H1 (cell line): ENCODE measurements at regions not wholly inside any gene's neighbourhood (a gene's known extent, or its start where the extent isn't known, plus 50 kb on each side); places are given as distances from the start of the nearest gene placed in this dataset.

Source experiments
- CTCF ChIA-PET: fragments of 300-600 bp; sonication (Branson Sonifier 250); formaldehyde crosslinking; loops from one replicate; lab custom pipeline; 2021; ENCODE audit not compliant: partially characterized antibody; lab: Charles Lee
- POLR2A ChIA-PET: fragments of 300-600 bp; sonication (Branson Sonifier 250); formaldehyde crosslinking; loops from one replicate; lab custom pipeline; 2021; ENCODE audit warnings: inconsistent platforms; ENCODE audit not compliant: partially characterized antibody; lab: Charles Lee
- DNase-seq, 2 experiments: peaks; one replicate each; pipeline versions ENCODE4 v3.0.0 to v3.0.0-alpha.2; 2010 to 2022; ENCODE audit warnings: low spot score in 2 of 2, low read depth in 1 of 2, mixed read lengths in 1 of 2
- FAIRE-seq: peaks from 2 replicates; lab custom pipeline; 2011; peaks lifted over from hg19 to GRCh38; lab: Jason Lieb, UNC
- H2AFZ ChIP-seq: 2 replicates; pipeline ENCODE4 v1.8.1; 2012; ENCODE audit warnings: low read length, inconsistent platforms
- H2AK5ac ChIP-seq: 2 replicates; pipeline ENCODE4 v1.6.1; 2013; ENCODE audit warnings: low read depth, low read length
- H2BK120ac ChIP-seq: replicated peaks from 2 replicates; pipeline ENCODE3; 2013; ENCODE audit warnings: low read depth, low read length, inconsistent platforms
- H2BK12ac ChIP-seq: 2 replicates; pipeline ENCODE4 v1.6.1; 2013; ENCODE audit warnings: low read depth, low read length
- H2BK15ac ChIP-seq: 2 replicates; pipeline ENCODE4 v1.6.1; 2013; ENCODE audit warnings: low read length
- H2BK20ac ChIP-seq: 2 replicates; pipeline ENCODE4 v1.6.1; 2013; ENCODE audit warnings: low read length
- H2BK5ac ChIP-seq: 2 replicates; pipeline ENCODE4 v1.6.1; 2013; ENCODE audit warnings: low read depth, low read length
- H3K14ac ChIP-seq: 2 replicates; pipeline ENCODE4 v1.6.1; 2013; ENCODE audit warnings: inconsistent platforms; ENCODE audit not compliant: insufficient read length
- H3K18ac ChIP-seq: 2 replicates; pipeline ENCODE4 v1.6.1; 2013; ENCODE audit warnings: low read length; ENCODE audit errors: extremely low read depth
- H3K23ac ChIP-seq: 2 replicates; pipeline ENCODE4 v1.6.1; 2013; ENCODE audit warnings: inconsistent platforms; ENCODE audit not compliant: insufficient read length
- H3K23me2 ChIP-seq: 2 replicates; pipeline ENCODE4 v1.6.1; 2013; ENCODE audit warnings: low read depth, low read length
- H3K27ac ChIP-seq: 2 replicates; pipeline ENCODE4 v1.6.1; 2011; ENCODE audit warnings: low read depth, low read length, inconsistent platforms
- H3K27me3 ChIP-seq, 4 experiments: replicated peaks in 1 of 4; 1 replicate in 1 of 4; 2 replicates in 3 of 4; pipeline versions ENCODE4 v1.6.1 to v1.8.1; 2011 to 2013; ENCODE audit warnings: low read length in 3 of 4, mild to moderate bottlenecking in 3 of 4, inconsistent platforms in 2 of 4, mixed read lengths in 2 of 4, moderate library complexity in 1 of 4; ENCODE audit not compliant: control insufficient read depth in 3 of 4, insufficient read depth in 3 of 4; ENCODE audit errors: extremely low read depth in 1 of 4
- H3K36me3 ChIP-seq, 4 experiments: 2 replicates each; pipeline versions ENCODE4 v1.6.1 to v1.8.1; 2011 to 2013; ENCODE audit warnings: mild to moderate bottlenecking in 4 of 4, low read length in 3 of 4, moderate library complexity in 2 of 4, control low read depth in 1 of 4, inconsistent platforms in 1 of 4; ENCODE audit not compliant: insufficient read depth in 4 of 4, control insufficient read depth in 2 of 4
- H3K4ac ChIP-seq: replicated peaks from 2 replicates; pipeline ENCODE3; 2013; ENCODE audit warnings: low read length, low read depth, mixed read lengths, inconsistent platforms; ENCODE audit not compliant: insufficient read length
- H3K4me1 ChIP-seq, 4 experiments: replicated peaks in 1 of 4; 1 replicate in 1 of 4; 2 replicates in 3 of 4; pipeline versions ENCODE4 v1.6.1 to v1.8.1; 2011 to 2013; ENCODE audit warnings: low read length in 3 of 4, inconsistent platforms in 2 of 4, mixed read lengths in 1 of 4; ENCODE audit not compliant: insufficient read depth in 4 of 4, control insufficient read depth in 3 of 4
- H3K4me2 ChIP-seq, 2 experiments: 2 replicates each; pipeline versions ENCODE4 v1.6.1 to v1.8.1; 2011 to 2013; ENCODE audit warnings: low read depth in 2 of 2, low read length in 2 of 2, control low read depth in 1 of 2, inconsistent platforms in 1 of 2, mild to moderate bottlenecking in 1 of 2; ENCODE audit not compliant: insufficient read depth in 1 of 2
- H3K4me3 ChIP-seq, 4 experiments: fragments of 200-600, 300-600 bp in 1 of 4; sonication (generic), shearing (Covaris generic), sonication (Bioruptor Twin) in 1 of 4; 2 replicates each; pipeline versions ENCODE4 v1.5.1 to v1.8.1; 2011 to 2016; ENCODE audit warnings: low read length in 4 of 4, low read depth in 3 of 4, control low read depth in 2 of 4, inconsistent platforms in 2 of 4, mild to moderate bottlenecking in 2 of 4, mixed read lengths in 1 of 4, moderate library complexity in 1 of 4; ENCODE audit not compliant: insufficient read depth in 2 of 4; ENCODE audit errors: extremely low read depth in 1 of 4
- H3K56ac ChIP-seq: replicated peaks from 2 replicates; pipeline ENCODE3; 2013; ENCODE audit warnings: low read depth, mild to moderate bottlenecking, mixed read lengths, low read length, inconsistent platforms; ENCODE audit not compliant: insufficient read length
- H3K79me1 ChIP-seq: 2 replicates; pipeline ENCODE4 v1.6.1; 2013; ENCODE audit warnings: low read depth, low read length, control low read depth
- H3K79me2 ChIP-seq, 2 experiments: 2 replicates each; pipeline versions ENCODE4 v1.6.1 to v1.8.1; 2012 to 2013; ENCODE audit warnings: low read length in 2 of 2, mild to moderate bottlenecking in 2 of 2, inconsistent platforms in 1 of 2; ENCODE audit not compliant: insufficient read depth in 2 of 2, control insufficient read depth in 1 of 2
- H3K9ac ChIP-seq, 4 experiments: replicated peaks in 1 of 4; 1 replicate in 1 of 4; 2 replicates in 3 of 4; pipeline versions ENCODE4 v1.6.1 to v1.8.1; 2011 to 2013; ENCODE audit warnings: low read depth in 3 of 4, low read length in 3 of 4, control low read depth in 2 of 4, mild to moderate bottlenecking in 2 of 4, moderate library complexity in 2 of 4, inconsistent platforms in 1 of 4; ENCODE audit errors: extremely low read depth in 1 of 4
- H3K9me3 ChIP-seq, 2 experiments: 2 replicates each; pipeline versions ENCODE4 v1.6.1 to v1.8.1; 2012 to 2013; ENCODE audit warnings: mild to moderate bottlenecking in 2 of 2, moderate library complexity in 2 of 2, control low read depth in 1 of 2, inconsistent platforms in 1 of 2, low read depth in 1 of 2, low read length in 1 of 2, mixed read lengths in 1 of 2; ENCODE audit not compliant: insufficient read depth in 2 of 2
- H4K20me1 ChIP-seq, 2 experiments: replicated peaks in 1 of 2; 2 replicates each; pipeline versions ENCODE3 to v1.8.1; 2011 to 2013; ENCODE audit warnings: inconsistent platforms in 2 of 2, low read length in 2 of 2, mild to moderate bottlenecking in 1 of 2; ENCODE audit not compliant: insufficient read depth in 2 of 2, control insufficient read depth in 1 of 2
- H4K5ac ChIP-seq: 2 replicates; pipeline ENCODE4 v1.6.1; 2013; ENCODE audit warnings: low read length, low read depth, mixed read lengths, inconsistent platforms; ENCODE audit not compliant: insufficient read length
- H4K8ac ChIP-seq: 2 replicates; pipeline ENCODE4 v1.8.0; 2013; ENCODE audit warnings: mild to moderate bottlenecking, moderate library complexity, low read length, inconsistent platforms; ENCODE audit not compliant: insufficient read depth; ENCODE audit errors: extremely low read depth
- H4K91ac ChIP-seq: replicated peaks from 2 replicates; pipeline ENCODE3; 2013; ENCODE audit warnings: low read length, mixed read lengths, inconsistent platforms; ENCODE audit not compliant: insufficient read length
- HDAC2 ChIP-seq, 2 experiments: fragments of 300-600 bp in 1 of 2; sonication (generic) in 1 of 2; IDR thresholded peaks; 2 replicates each; pipeline ENCODE4 v1.6.1; 2011 to 2012; ENCODE audit warnings: low read depth in 2 of 2, low read length in 2 of 2, mild to moderate bottlenecking in 2 of 2, moderate library complexity in 2 of 2, borderline replicate concordance in 1 of 2, inconsistent platforms in 1 of 2
- TAF7 ChIP-seq: optimal IDR thresholded peaks from 2 replicates; pipeline ENCODE3; 2011; ENCODE audit warnings: low read depth, mild to moderate bottlenecking, inconsistent platforms, low read length, moderate library complexity, borderline replicate concordance
- WGBS, 2 experiments: shearing (Covaris generic) in 1 of 2; methylation state at CpG; one replicate each; pipeline versions ENCODE4 v1.1.6 to v1.1.7; 2013 to 2015; ENCODE audit warnings: low lambda C conversion rate in 2 of 2, mixed read lengths in 2 of 2, inconsistent platforms in 1 of 2, low coverage in 1 of 2, missing lambda C conversion rate in 1 of 2; ENCODE audit not compliant: insufficient replicate concordance in 2 of 2, insufficient coverage in 1 of 2, insufficient read length in 1 of 2; ENCODE audit errors: extremely low coverage in 1 of 2, missing lambda C conversion rate in 1 of 2; 5-methylcytosine and 5-hydroxymethylcytosine counted together

DNA sequence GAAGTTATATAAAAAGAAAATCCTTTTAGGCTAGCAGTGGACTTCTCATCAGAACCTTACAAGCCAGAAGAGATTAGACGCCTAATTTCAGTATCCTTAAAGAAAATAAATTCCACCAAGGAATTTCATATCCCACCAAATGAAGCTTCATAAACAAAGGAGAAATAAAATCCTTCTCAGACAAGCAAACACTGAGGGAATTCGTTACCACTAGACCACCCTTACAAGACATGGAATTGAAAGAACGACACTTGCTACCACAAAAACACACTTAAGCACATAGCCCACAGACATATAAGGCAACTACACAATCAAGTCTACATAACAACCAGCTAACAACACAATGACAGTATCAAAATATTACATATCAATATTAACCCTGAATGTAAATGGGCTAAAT is 299.2 kb downstream of the TOX3 start:
- Histone ChIP-seq H4K20me1 (no peaks in the 10 kb centered on the region), H3K27me3 (no peaks in the 10 kb centered on the region), H3K4me1 (peaks cover 0 to 11% (median 5%) of the 10 kb centered on the region in 4 experiments; a peak in 3 of 7 replicates), H3K23me2 (no peaks in the 10 kb centered on the region), H2BK12ac (no peak overlapping the region), H4K5ac (no peak overlapping the region), H3K18ac (no peak overlapping the region), H2BK5ac (no peak overlapping the region), H3K79me2 (no peaks in the 10 kb centered on the region), H3K23ac (no peak overlapping the region), H3K9ac (no peak overlapping the region), H2BK120ac (no peak overlapping the region), H2BK20ac (no peak overlapping the region), H2AK5ac (no peak overlapping the region), H3K36me3 (no peaks in the 10 kb centered on the region), H3K56ac (no peak overlapping the region), H2BK15ac (no peak overlapping the region), H4K91ac (no peak overlapping the region), H3K79me1 (no peaks in the 10 kb centered on the region), H3K27ac (no peak overlapping the region), H3K14ac (no peak overlapping the region), H3K4me2 (no peak overlapping the region), H4K8ac (no peak overlapping the region), H3K4ac (no peak overlapping the region), H3K9me3 (peaks cover 0 to 6% of the 10 kb centered on the region in 2 experiments; a peak in 2 of 4 replicates), H2AFZ (no peak overlapping the region), H3K4me3 (no peak overlapping the region)
- DNase-seq (no peak), FAIRE-seq (no peak)
- ChIA-PET CTCF (no interaction called here), POLR2A (interaction anchor here (1.0 kb wide), 1 partner anchor 9 kb away, joined by 3 read pairs; no protein-coding TSS in a partner anchor)
- TF ChIP-seq TAF7 = no peak
- no peak for TF ChIP-seq HDAC2 (IDR thresholded peaks at IDR 0.05; ENCODE audit: borderline replicate concordance in 1 of 2, low read depth in 2 of 2, low read length in 2 of 2)
- WGBS, 2 experiments = 89% methylated on average over 3 of the region's 3 CpGs; no CpG with 5 or more reads in 1 of the 2 experiments
